Caki2 (cell line): ENCODE measurements at regions not wholly inside any gene's neighbourhood (a gene's known extent, or its start where the extent isn't known, plus 50 kb on each side); places are given as distances from the start of the nearest gene placed in this dataset.
A peak's percentile ranks its signal among the peaks of the same experiment; 100 is the strongest.
"Not testable (repeated sequence)": the region's sequence is repeated elsewhere in the genome, so short reads cannot be mapped to it uniquely, and the experiment has no call there.

Source experiments
- DNase-seq: peaks from one replicate; pipeline ENCODE4 v3.0.0-alpha.2; 2015; ENCODE audit warnings: low read depth
- in situ Hi-C: cut with HindIII; loops from 2 replicates; pipeline ENCODE4 v1.10.0; 2016; ENCODE audit warnings: low sequenced_read_pairs, low pct_unique_long_range_greater_than_20kb, mixed read lengths

- in situ Hi-C loops = no loop called here
- DNase-seq = no peak
These were observed 681.9 kb upstream of the HS3ST1 start for GRCh38 chr4:12110627-12111026.

DNA sequence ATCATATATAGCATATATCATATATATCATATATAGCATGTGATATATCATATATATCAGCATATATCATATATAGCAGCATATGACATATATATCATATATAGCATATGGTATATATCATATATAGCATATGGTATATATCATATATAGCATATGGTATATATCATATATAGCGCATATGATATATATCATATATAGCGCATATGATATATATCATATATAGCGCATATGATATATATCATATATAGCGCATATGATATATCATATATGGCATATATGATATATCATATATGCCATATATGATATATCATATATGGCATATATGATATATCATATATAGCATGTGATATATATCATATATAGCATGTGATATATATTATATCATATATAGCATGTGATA lies 680.4 kb upstream of the HS3ST1 start:
- not testable (repeated sequence) for DNase-seq

GRCh38 chr4:12105519-12105918 lies 676.8 kb upstream of the HS3ST1 start:
- in situ Hi-C loops = no loop called here
- no peak for DNase-seq

More for the DNA sequence above, 680.4 kb upstream of the HS3ST1 start:
- in situ Hi-C loops = not testable (repeated sequence)

DNA sequence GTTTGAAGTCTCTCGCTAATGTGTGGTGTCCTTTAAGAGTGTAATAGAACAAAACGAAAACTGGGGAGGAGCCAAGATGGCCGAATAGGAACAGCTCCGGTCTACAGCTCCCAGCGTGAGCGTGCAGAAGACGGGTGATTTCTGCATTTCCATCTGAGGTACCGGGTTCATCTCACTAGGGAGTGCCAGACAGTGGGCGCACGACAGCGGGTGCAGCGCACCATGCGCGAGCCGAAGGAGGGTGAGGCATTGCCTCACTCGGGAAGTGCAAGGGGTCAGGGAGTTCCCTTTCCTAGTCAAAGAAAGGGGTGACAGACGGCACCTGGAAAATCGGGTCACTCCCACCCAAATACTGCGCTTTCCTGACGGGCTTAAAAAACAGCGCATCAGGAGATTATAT lies 661.2 kb upstream of the HS3ST1 start:
- DNase-seq, in situ Hi-C loops: not testable (repeated sequence)

DNA sequence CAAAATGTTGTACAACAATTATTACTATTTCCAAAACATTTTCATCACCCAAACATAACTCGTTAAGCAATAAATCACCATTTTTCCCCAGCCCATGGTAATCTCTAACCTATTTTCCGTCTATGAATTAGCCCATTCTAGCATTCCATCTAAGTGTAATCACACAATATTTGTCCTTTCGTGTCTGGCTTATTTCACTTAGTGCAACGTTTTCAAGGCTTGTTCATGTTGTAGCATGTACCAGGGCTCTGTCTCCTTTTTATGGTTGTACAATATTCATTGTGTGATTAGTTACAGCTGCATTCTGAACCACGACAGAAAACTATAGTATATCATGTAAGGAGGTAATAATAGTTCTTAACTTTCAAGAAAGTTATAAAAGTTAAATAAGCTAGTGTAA lies 656.0 kb upstream of the HS3ST1 start:
- in situ Hi-C loops = no loop called here
- DNase-seq = no peak

GRCh38 chr4:12071316-12071715 lies 642.6 kb upstream of the HS3ST1 start:
- in situ Hi-C loops = no loop called here
- no peak for DNase-seq

DNA sequence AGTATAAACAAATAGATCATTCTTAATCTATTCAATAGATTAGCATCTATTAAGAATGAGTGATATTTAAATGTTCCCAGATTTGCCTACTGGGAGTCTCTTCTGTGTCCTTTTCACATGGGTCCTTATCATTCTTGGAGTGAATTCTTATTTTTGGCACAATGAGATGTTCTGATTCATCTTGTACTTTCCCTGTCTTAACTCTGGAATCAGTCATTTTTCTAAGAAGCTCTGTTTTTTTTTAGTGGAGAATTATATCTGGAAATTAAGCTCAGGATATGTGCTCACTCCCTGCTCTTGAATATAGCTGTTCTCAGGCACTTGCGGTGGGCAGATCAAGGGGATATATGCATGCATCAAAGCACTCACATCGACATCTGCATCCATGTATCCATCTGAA lies 625.3 kb upstream of the HS3ST1 start:
- no peak for DNase-seq
- in situ Hi-C loops = no loop called here

- in situ Hi-C loops = no loop called here
- DNase-seq = no peak
These were observed 624.9 kb upstream of the HS3ST1 start for GRCh38 chr4:12053556-12053955.

DNA sequence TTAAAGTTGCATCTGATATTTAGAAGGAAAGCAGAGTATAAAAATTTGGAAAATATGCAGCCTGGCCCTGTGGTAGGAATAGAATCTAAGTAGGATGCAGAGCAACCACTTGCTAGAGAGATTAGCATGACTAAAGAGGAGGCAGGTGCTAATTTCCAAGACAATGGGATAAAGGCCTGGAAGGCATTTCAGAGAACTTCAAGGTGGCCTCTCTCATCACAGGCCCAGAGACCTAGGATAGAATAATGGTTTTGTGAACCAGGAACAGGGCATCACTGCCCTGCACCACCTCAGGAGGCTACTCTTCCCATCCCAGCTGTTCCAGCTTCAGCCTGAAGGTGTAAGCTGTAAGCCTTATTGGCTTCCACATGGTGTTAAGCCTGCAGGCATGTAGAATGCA lies 621.7 kb upstream of the HS3ST1 start:
- in situ Hi-C loops = no loop called here

DNA sequence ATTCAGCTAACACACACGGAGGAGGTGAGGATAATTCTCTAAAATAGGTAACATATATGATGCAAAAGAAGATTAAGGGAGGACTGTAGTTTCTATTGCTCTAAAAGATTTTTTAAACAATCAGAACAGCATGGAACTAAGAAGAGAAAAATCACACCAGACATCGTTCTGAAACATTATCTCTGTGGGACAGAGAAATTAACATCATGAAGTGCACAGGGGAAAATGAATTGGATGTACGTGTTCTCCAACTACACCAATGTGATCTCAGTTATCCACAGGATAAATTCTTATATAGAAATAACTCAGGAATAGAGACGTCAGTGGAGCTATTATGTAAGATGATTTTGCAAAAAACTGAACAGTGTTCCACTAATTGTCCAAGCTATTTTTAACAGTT lies 614.1 kb upstream of the HS3ST1 start:
- in situ Hi-C loops = no loop called here
- no peak for DNase-seq

More for the DNA sequence above, 621.7 kb upstream of the HS3ST1 start:
- no peak for DNase-seq

GRCh38 chr4:12041828-12042227 lies 613.1 kb upstream of the HS3ST1 start:
- DNase-seq = no peak
- in situ Hi-C loops = no loop called here

GRCh38 chr4:12036450-12036849 lies 607.8 kb upstream of the HS3ST1 start:
- no peak for DNase-seq
- in situ Hi-C loops = no loop called here

DNA sequence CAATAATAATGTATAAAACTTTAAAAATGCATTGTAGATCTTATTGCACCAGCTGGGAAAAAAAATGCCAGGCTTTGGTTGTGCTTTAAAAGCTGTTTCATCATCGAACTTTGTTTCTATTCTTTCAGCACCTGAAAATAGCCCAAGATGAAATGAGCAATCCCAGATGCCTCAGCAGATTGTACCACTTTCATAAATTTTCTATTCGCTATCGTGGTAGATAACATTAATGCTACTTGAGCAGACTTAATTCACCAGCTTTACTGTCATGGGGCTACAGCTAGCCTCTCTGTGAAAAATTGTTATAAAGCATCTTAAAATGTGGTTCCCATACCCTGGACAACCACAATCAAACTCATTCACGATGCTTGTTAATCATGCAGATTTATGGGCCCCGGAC lies 599.6 kb upstream of the HS3ST1 start:
- DNase-seq = no peak
- in situ Hi-C loops = no loop called here

DNA sequence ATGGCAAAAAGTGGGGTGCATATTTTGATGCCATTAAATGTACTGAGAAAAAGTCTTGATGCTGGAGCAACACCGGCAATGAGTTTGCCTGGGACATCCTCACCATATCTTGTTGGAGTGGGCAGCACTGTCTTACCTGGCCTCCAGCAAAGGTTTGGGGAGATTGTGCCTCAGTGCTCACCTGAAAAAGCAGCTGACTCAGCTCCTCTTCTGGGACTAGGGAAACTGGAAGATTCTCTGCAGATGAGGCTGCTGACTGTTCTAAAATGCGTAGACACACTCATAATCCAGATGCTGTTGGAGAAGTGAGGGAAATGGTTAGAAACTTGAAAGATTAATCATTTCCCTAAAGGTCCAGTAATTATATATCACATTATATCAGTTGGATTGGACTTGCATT lies 593.7 kb upstream of the HS3ST1 start:
- DNase-seq = no peak
- in situ Hi-C loops = no loop called here

- no peak for DNase-seq
- in situ Hi-C loops = no loop called here
These were observed 588.0 kb upstream of the HS3ST1 start for GRCh38 chr4:12016729-12017128.

GRCh38 chr4:12005471-12005870 lies 576.8 kb upstream of the HS3ST1 start:
- DNase-seq = no peak
- in situ Hi-C loops = no loop called here

- DNase-seq = peak; percentile 1
- in situ Hi-C loops = not testable (repeated sequence)
These were observed 567.9 kb upstream of the HS3ST1 start for GRCh38 chr4:11996581-11996980.

GRCh38 chr4:11976726-11977263 lies 548.1 kb upstream of the HS3ST1 start:
- in situ Hi-C loops = no loop called here
- no peak for DNase-seq

- in situ Hi-C loops = no loop called here
- DNase-seq = no peak
These were observed 544.6 kb upstream of the HS3ST1 start for GRCh38 chr4:11973270-11973669.

DNA sequence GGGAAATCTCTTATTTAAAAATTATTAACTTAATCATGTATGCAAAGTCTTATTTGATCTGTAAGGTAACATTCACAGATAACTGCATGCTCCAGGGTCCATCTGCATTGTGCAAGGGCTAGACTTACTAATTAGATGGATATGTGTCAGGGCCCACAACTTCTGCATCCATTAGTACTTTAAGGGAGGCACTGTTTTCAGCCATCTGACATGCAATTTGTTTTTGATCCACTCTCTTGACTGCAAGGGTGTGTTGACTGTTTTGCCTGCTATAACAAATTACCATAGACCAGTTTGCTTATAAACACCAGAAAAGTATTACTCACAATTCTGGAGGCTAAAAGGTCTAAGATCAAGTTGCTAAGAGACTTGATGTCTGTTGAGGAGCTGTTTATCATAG lies 542.1 kb upstream of the HS3ST1 start:
- in situ Hi-C loops = no loop called here
- no peak for DNase-seq

DNA sequence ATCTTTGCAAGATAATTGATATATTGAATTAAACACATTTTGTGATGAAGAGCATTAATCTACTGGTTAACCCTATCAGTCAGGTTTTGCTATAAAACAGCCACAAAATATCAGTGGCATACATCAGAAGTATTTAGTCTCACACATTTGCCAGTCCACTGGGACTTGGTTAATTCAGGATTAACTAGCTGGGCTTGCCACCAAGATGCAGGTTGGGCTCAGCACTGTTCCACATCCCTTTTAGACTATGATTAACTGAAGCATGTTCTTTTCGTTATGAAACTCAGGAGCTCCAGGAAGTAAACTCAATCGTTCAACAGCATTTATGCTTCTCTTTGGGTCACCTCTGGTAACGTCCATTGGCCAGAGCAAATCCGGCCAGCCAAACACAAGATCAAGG lies 538.1 kb upstream of the HS3ST1 start:
- in situ Hi-C loops = no loop called here
- no peak for DNase-seq
